ENCODE measurements at regions not wholly inside any gene's neighbourhood (a gene's known extent, or its start where the extent isn't known, plus 50 kb on each side); places are given as distances from the start of the nearest gene placed in this dataset.

- Histone ChIP-seq H3K27ac (ENCODE audit: low read depth in 2 of 2, low read length in 2 of 2) (no peak overlapping the region), H3K36me3 (ENCODE audit: control insufficient read depth in 2 of 2, insufficient read depth in 2 of 2, low read length in 2 of 2) (no peaks in the 10 kb centered on the region), H3K9me3 (ENCODE audit: control insufficient read depth in 2 of 2, low read length in 2 of 2) (no peaks in the 10 kb centered on the region), H3K4me1 (ENCODE audit: control insufficient read depth in 2 of 2, insufficient read depth in 2 of 2, low read length in 2 of 2) (no peaks in the 10 kb centered on the region), H3K27me3 (ENCODE audit: control insufficient read depth in 2 of 2, insufficient read depth in 2 of 2, low read length in 2 of 2) (no peaks in the 10 kb centered on the region), H3K9ac (ENCODE audit: low read depth in 1 of 2, low read length in 2 of 2) (no peak overlapping the region), H3K4me3 (ENCODE audit: low read length in 2 of 2) (no peak overlapping the region)
These were observed 78.8 kb upstream of the SETMAR start for GRCh38 chr3:4224331-4224730.

- Histone ChIP-seq H3K27ac (ENCODE audit: low read depth in 2 of 2, low read length in 2 of 2) (no peak overlapping the region), H3K4me1 (ENCODE audit: control insufficient read depth in 2 of 2, insufficient read depth in 2 of 2, low read length in 2 of 2) (no peaks in the 10 kb centered on the region), H3K36me3 (ENCODE audit: control insufficient read depth in 2 of 2, insufficient read depth in 2 of 2, low read length in 2 of 2) (no peaks in the 10 kb centered on the region), H3K4me3 (ENCODE audit: low read length in 2 of 2) (no peak overlapping the region), H3K27me3 (ENCODE audit: control insufficient read depth in 2 of 2, insufficient read depth in 2 of 2, low read length in 2 of 2) (no peaks in the 10 kb centered on the region), H3K9ac (ENCODE audit: low read depth in 1 of 2, low read length in 2 of 2) (no peak overlapping the region), H3K9me3 (ENCODE audit: control insufficient read depth in 2 of 2, low read length in 2 of 2) (no peaks in the 10 kb centered on the region)
These were observed 78.1 kb upstream of the SETMAR start for GRCh38 chr3:4225005-4225471.

- Histone ChIP-seq H3K9me3 (ENCODE audit: control insufficient read depth in 2 of 2, low read length in 2 of 2) (no peaks in the 10 kb centered on the region), H3K36me3 (ENCODE audit: control insufficient read depth in 2 of 2, insufficient read depth in 2 of 2, low read length in 2 of 2) (no peaks in the 10 kb centered on the region), H3K9ac (ENCODE audit: low read depth in 1 of 2, low read length in 2 of 2) (no peak overlapping the region), H3K27me3 (ENCODE audit: control insufficient read depth in 2 of 2, insufficient read depth in 2 of 2, low read length in 2 of 2) (no peaks in the 10 kb centered on the region), H3K4me1 (ENCODE audit: control insufficient read depth in 2 of 2, insufficient read depth in 2 of 2, low read length in 2 of 2) (no peaks in the 10 kb centered on the region), H3K4me3 (ENCODE audit: low read length in 2 of 2) (no peak overlapping the region), H3K27ac (ENCODE audit: low read depth in 2 of 2, low read length in 2 of 2) (no peak overlapping the region)
These were observed 74.9 kb upstream of the SETMAR start for GRCh38 chr3:4228295-4228694.

- Histone ChIP-seq H3K27me3 (ENCODE audit: control insufficient read depth in 2 of 2, insufficient read depth in 2 of 2, low read length in 2 of 2) (no peaks in the 10 kb centered on the region), H3K27ac (ENCODE audit: low read depth in 2 of 2, low read length in 2 of 2) (no peak overlapping the region), H3K9ac (ENCODE audit: low read depth in 1 of 2, low read length in 2 of 2) (no peak overlapping the region), H3K9me3 (ENCODE audit: control insufficient read depth in 2 of 2, low read length in 2 of 2) (no peaks in the 10 kb centered on the region), H3K36me3 (ENCODE audit: control insufficient read depth in 2 of 2, insufficient read depth in 2 of 2, low read length in 2 of 2) (no peaks in the 10 kb centered on the region), H3K4me3 (ENCODE audit: low read length in 2 of 2) (no peak overlapping the region), H3K4me1 (ENCODE audit: control insufficient read depth in 2 of 2, insufficient read depth in 2 of 2, low read length in 2 of 2) (no peaks in the 10 kb centered on the region)
These were observed 72.1 kb upstream of the SETMAR start for GRCh38 chr3:4231041-4231440.

- Histone ChIP-seq H3K27me3 (ENCODE audit: control insufficient read depth in 2 of 2, insufficient read depth in 2 of 2, low read length in 2 of 2) (no peaks in the 10 kb centered on the region), H3K4me3 (ENCODE audit: low read length in 2 of 2) (no peak overlapping the region), H3K36me3 (ENCODE audit: control insufficient read depth in 2 of 2, insufficient read depth in 2 of 2, low read length in 2 of 2) (no peaks in the 10 kb centered on the region), H3K4me1 (ENCODE audit: control insufficient read depth in 2 of 2, insufficient read depth in 2 of 2, low read length in 2 of 2) (no peaks in the 10 kb centered on the region), H3K9ac (ENCODE audit: low read depth in 1 of 2, low read length in 2 of 2) (no peak overlapping the region), H3K9me3 (ENCODE audit: control insufficient read depth in 2 of 2, low read length in 2 of 2) (no peaks in the 10 kb centered on the region), H3K27ac (ENCODE audit: low read depth in 2 of 2, low read length in 2 of 2) (no peak overlapping the region)
These were observed 70.4 kb upstream of the SETMAR start for GRCh38 chr3:4232798-4233197.

GRCh38 chr3:4233488-4233887 is 69.7 kb upstream of the SETMAR start:
- H3K27ac ChIP-seq (ENCODE audit: low read depth in 2 of 2, low read length in 2 of 2): no peak overlapping the region
- H3K4me1 ChIP-seq (ENCODE audit: control insufficient read depth in 2 of 2, insufficient read depth in 2 of 2, low read length in 2 of 2): no peaks in the 10 kb centered on the region
- H3K27me3 ChIP-seq (ENCODE audit: control insufficient read depth in 2 of 2, insufficient read depth in 2 of 2, low read length in 2 of 2): no peaks in the 10 kb centered on the region
- H3K36me3 ChIP-seq (ENCODE audit: control insufficient read depth in 2 of 2, insufficient read depth in 2 of 2, low read length in 2 of 2): no peaks in the 10 kb centered on the region
- H3K9ac ChIP-seq (ENCODE audit: low read depth in 1 of 2, low read length in 2 of 2): no peak overlapping the region
- H3K4me3 ChIP-seq (ENCODE audit: low read length in 2 of 2): no peak overlapping the region
- H3K9me3 ChIP-seq (ENCODE audit: control insufficient read depth in 2 of 2, low read length in 2 of 2): no peaks in the 10 kb centered on the region

GRCh38 chr3:4234889-4235288 is 68.3 kb upstream of the SETMAR start:
- no peak overlapping the region for H3K9ac ChIP-seq (ENCODE audit: low read depth in 1 of 2, low read length in 2 of 2)
- no peaks in the 10 kb centered on the region for H3K36me3 ChIP-seq (ENCODE audit: control insufficient read depth in 2 of 2, insufficient read depth in 2 of 2, low read length in 2 of 2)
- H3K9me3 ChIP-seq (ENCODE audit: control insufficient read depth in 2 of 2, low read length in 2 of 2): no peaks in the 10 kb centered on the region
- H3K27ac ChIP-seq (ENCODE audit: low read depth in 2 of 2, low read length in 2 of 2): no peak overlapping the region
- H3K27me3 ChIP-seq (ENCODE audit: control insufficient read depth in 2 of 2, insufficient read depth in 2 of 2, low read length in 2 of 2): no peaks in the 10 kb centered on the region
- H3K4me1 ChIP-seq (ENCODE audit: control insufficient read depth in 2 of 2, insufficient read depth in 2 of 2, low read length in 2 of 2): no peaks in the 10 kb centered on the region
- no peak overlapping the region for H3K4me3 ChIP-seq (ENCODE audit: low read length in 2 of 2)

GRCh38 chr3:4235690-4236089 is 67.5 kb upstream of the SETMAR start:
- Histone ChIP-seq H3K27ac (ENCODE audit: low read depth in 2 of 2, low read length in 2 of 2) (no peak overlapping the region), H3K27me3 (ENCODE audit: control insufficient read depth in 2 of 2, insufficient read depth in 2 of 2, low read length in 2 of 2) (no peaks in the 10 kb centered on the region), H3K4me1 (ENCODE audit: control insufficient read depth in 2 of 2, insufficient read depth in 2 of 2, low read length in 2 of 2) (no peaks in the 10 kb centered on the region), H3K4me3 (ENCODE audit: low read length in 2 of 2) (no peak overlapping the region), H3K36me3 (ENCODE audit: control insufficient read depth in 2 of 2, insufficient read depth in 2 of 2, low read length in 2 of 2) (no peaks in the 10 kb centered on the region), H3K9ac (ENCODE audit: low read depth in 1 of 2, low read length in 2 of 2) (no peak overlapping the region), H3K9me3 (ENCODE audit: control insufficient read depth in 2 of 2, low read length in 2 of 2) (no peaks in the 10 kb centered on the region)

GRCh38 chr3:4241595-4242170 is 61.5 kb upstream of the SETMAR start:
- Histone ChIP-seq H3K4me1 (ENCODE audit: control insufficient read depth in 2 of 2, insufficient read depth in 2 of 2, low read length in 2 of 2) (no peaks in the 10 kb centered on the region), H3K27ac (ENCODE audit: low read depth in 2 of 2, low read length in 2 of 2) (no peak overlapping the region), H3K36me3 (ENCODE audit: control insufficient read depth in 2 of 2, insufficient read depth in 2 of 2, low read length in 2 of 2) (no peaks in the 10 kb centered on the region), H3K9me3 (ENCODE audit: control insufficient read depth in 2 of 2, low read length in 2 of 2) (no peaks in the 10 kb centered on the region), H3K9ac (ENCODE audit: low read depth in 1 of 2, low read length in 2 of 2) (no peak overlapping the region), H3K27me3 (ENCODE audit: control insufficient read depth in 2 of 2, insufficient read depth in 2 of 2, low read length in 2 of 2) (no peaks in the 10 kb centered on the region), H3K4me3 (ENCODE audit: low read length in 2 of 2) (no peak overlapping the region)

GRCh38 chr3:4245671-4246070 is 57.5 kb upstream of the SETMAR start:
- Histone ChIP-seq H3K4me1 (ENCODE audit: control insufficient read depth in 2 of 2, insufficient read depth in 2 of 2, low read length in 2 of 2) (no peaks in the 10 kb centered on the region), H3K9me3 (ENCODE audit: control insufficient read depth in 2 of 2, low read length in 2 of 2) (no peaks in the 10 kb centered on the region), H3K9ac (ENCODE audit: low read depth in 1 of 2, low read length in 2 of 2) (no peak overlapping the region), H3K4me3 (ENCODE audit: low read length in 2 of 2) (no peak overlapping the region), H3K27ac (ENCODE audit: low read depth in 2 of 2, low read length in 2 of 2) (no peak overlapping the region), H3K36me3 (ENCODE audit: control insufficient read depth in 2 of 2, insufficient read depth in 2 of 2, low read length in 2 of 2) (no peaks in the 10 kb centered on the region), H3K27me3 (ENCODE audit: control insufficient read depth in 2 of 2, insufficient read depth in 2 of 2, low read length in 2 of 2) (no peaks in the 10 kb centered on the region)

- Histone ChIP-seq H3K9me3 (ENCODE audit: control insufficient read depth in 2 of 2, low read length in 2 of 2) (no peaks in the 10 kb centered on the region), H3K4me3 (ENCODE audit: low read length in 2 of 2) (no peak overlapping the region), H3K27ac (ENCODE audit: low read depth in 2 of 2, low read length in 2 of 2) (no peak overlapping the region), H3K4me1 (ENCODE audit: control insufficient read depth in 2 of 2, insufficient read depth in 2 of 2, low read length in 2 of 2) (no peaks in the 10 kb centered on the region), H3K36me3 (ENCODE audit: control insufficient read depth in 2 of 2, insufficient read depth in 2 of 2, low read length in 2 of 2) (no peaks in the 10 kb centered on the region), H3K27me3 (ENCODE audit: control insufficient read depth in 2 of 2, insufficient read depth in 2 of 2, low read length in 2 of 2) (no peaks in the 10 kb centered on the region), H3K9ac (ENCODE audit: low read depth in 1 of 2, low read length in 2 of 2) (no peak overlapping the region)
These were observed 55.8 kb upstream of the SETMAR start for GRCh38 chr3:4247391-4247790.
